ENCODE measurements at regions not wholly inside any gene's neighbourhood (a gene's known extent, or its start where the extent isn't known, plus 50 kb on each side); places are given as distances from the start of the nearest gene placed in this dataset.
"Not testable (repeated sequence)": the region's sequence is repeated elsewhere in the genome, so short reads cannot be mapped to it uniquely, and the experiment has no call there.

DNA sequence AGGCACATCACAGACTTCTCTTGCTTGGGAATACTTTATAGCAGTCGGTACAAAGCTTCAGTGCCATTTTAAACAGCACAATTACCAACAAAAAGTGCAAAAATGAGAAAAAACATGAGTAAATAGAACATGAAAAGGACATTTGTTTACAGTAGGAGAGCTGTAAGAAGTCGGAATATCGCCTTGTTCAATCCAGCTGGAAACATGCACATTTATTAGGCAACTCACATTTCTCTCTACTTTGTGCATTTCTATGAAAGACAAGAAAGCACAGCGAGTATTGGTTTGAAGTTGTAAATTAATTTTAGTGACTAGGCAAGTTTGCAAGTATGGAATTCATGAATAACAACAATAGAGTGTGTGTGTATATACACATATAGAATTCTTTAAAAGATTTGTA, 484.7 kb downstream of the DACH1 start:
- no peak for DNase-seq (ENCODE audit: low read depth, low spot score)

DNA sequence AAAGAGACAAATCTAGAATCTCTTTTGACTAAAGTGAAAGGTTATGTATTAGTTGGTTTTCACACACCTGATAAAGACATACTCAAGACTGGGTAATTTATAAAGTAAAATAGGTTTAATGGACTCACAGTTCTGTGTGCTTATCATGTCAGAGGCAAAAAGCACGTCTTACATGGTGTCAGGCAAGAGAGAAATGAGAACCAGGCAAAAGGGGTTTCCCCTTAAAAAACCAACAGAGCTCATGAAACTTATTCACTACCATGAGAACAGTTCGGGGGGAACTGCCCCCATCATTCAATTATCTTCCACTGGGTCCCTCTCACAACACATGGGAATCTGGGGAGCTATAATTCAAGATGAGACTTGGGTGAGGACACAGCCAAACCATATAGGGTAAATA, 486.8 kb downstream of the DACH1 start:
- no peak for DNase-seq (ENCODE audit: low read depth, low spot score)

DNA sequence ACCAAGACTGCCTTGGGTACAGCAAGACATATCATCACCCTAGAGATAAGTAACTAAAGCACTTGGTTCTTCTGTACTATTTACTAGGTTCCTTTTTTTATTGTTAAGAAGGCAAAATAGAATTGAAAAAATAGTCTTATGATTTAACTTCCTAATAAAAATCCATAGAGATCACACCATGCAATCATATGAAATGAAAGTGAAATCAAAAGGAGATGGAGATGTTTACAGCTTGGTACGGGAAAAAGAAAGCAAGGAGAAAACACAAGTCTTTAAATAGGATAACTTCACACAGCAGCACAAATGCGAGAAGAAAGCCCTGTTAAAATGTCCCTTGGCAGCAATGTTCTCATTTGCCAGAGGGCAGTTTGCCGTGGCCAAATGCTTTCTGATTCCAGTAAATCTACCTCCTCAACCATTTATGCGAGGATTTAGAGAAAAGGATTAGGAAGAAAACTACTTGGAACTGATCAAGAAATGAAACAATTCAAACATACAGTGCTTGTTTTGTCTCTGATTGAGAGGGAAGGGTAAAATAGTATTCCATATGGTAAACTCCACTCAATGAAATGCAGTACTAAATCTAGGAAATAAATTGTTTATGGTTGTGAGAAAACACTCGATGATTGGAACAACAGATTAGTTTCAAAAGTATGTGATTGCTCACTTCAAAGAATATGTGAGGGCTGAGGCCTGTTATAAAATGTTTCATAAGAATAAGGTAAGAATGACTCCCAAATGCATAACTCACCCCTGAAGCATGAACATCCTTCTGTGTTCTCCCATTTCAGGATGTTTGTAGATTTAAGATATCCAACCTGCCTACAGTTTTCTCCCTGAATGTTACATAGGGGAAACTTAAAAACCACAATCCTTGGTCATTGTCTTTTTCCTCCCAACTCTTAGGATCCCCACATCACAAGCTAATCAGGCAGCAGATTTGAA, 487.8 kb downstream of the DACH1 start:
- DNase-seq (ENCODE audit: low read depth, low spot score): no peak

DNA sequence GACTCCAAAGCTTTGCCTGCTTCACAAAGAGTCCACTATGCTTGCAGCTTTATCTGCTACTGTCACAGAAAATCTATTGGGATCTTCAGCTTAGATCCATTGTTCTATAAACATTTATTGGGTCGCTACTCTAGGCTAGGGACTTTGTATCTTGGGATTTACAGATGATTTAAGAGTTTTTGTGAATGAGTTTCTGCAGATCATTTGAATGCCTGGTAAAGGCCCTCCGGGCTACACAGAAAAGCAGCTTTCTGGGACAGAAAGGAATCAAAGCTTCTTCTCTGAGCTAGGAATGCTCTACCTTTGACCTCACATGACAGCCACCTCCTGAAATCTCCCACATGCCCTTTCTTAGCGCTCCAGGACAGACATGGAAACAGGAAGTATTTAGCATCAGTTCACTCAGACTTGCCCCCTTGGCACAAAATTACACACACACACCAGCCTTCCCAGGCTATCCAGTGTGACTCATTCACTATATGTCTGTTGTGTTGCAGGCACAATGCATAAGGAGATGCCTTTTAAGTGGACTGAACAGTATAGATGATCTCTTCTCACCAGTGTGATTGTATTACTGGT, 492.4 kb downstream of the DACH1 start:
- no peak for DNase-seq (ENCODE audit: low read depth, low spot score)

DNA sequence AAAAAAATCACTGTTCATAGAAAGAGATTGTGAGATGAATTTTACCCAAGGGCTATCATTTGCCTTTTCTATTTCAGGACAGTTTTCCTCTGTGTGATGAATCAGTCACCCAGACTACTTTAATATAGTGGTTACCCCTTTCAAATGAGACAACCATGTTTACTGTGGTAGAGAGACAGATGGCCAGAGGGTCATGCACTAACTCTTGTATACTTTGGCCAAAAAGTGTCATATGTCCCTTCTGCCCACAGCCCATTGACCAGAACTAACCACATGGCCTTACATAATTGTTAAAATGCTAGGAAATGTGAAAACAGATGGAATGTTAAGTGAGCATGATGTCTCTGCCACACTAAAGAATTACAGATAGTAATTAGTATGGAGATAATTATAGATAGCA, 498.7 kb downstream of the DACH1 start:
- no peak for DNase-seq (ENCODE audit: low read depth, low spot score)

DNA sequence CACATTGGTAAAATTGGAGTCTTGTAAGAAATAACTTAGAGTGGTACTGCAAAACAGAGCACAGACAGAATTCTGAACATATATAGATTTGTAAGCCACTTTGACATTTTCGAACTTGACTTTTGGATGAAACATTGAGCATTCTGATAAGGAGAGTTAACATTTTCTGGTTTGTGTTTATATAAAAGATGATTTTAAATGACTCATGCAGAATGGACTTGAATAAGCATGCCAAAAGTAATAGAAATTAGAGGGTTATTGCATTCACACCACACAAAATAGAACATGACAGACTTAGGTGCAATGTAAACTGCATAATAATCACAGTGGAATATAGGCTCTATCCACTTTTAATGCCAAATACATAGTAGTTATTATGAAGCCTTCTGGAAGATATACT, 507.0 kb downstream of the DACH1 start:
- no peak for DNase-seq (ENCODE audit: low read depth, low spot score)

DNA sequence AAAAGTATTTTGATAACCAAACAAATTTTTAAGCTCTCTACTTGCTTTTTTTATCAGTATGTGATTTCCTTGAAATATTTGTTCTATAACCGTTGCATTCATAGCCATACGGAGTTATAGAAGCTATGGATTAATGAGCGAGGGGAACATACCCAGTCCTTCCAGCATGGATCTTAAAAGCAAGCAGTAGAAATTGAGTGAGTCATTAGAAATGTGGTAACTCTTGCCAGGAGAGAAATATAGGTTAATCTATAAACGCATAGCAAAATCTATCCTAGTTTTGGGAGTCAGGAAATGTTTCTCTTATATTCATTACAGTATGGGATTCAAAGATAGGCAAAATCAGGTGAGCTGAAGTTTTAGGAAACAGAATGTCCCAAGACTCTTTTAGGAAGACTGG, 507.4 kb downstream of the DACH1 start:
- no peak for DNase-seq (ENCODE audit: low read depth, low spot score)

DNA sequence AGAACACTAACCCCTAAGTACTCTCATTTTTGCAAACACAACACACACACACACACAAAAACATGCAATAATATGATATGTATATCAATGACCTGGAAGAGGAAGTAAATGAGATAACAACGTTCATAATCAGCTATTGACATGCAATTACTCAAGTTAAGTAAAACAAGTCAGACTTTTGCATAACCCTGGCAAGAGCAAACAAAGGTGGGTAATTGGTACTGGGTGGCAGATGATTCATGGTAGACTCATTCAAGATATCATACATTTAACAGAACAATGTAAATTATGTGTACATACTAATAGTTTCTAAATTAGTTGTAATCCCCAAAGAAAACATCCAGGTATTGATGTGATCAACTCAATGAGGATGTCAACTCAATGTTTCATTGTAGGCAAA, 508.8 kb downstream of the DACH1 start:
- DNase-seq (ENCODE audit: low read depth, low spot score): no peak

DNA sequence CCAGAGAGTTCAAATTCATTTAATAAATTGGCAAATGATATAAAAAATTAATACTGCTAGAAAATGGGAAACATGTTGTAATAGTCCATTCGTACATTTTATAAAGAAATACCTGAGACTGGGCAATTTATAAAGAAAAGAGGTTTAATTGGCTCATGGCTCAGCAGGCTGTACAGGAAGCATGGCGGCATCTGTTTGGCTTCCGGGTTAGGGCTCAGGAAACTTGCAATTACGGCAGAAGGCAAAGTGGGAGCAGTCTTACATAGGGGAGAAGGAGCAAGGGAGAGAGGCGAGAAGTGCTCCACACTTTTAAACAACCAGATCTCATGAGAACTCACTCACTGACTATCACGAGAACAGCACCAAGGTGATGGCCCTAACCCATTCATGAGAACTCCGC, 512.0 kb downstream of the DACH1 start:
- no peak for DNase-seq (ENCODE audit: low read depth, low spot score)

DNA sequence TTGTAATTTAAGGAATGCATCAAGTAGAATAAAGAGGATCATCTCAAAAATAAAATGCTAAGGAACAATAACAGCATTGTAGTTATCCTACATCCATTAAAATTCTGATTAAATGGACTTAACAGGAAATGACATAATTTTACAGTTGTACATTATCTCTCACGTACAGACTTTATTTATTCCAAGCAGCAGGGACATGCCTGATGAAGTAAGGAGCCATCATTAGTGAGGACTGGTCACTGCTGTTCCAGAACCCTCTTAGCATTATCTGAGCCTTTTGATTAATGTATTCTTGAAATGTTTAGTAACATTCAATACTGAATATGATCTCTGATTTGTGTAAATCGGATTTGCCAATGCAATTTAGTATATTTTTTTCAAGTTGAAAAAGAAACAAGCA, 516.1 kb downstream of the DACH1 start:
- no peak for DNase-seq (ENCODE audit: low read depth, low spot score)

DNA sequence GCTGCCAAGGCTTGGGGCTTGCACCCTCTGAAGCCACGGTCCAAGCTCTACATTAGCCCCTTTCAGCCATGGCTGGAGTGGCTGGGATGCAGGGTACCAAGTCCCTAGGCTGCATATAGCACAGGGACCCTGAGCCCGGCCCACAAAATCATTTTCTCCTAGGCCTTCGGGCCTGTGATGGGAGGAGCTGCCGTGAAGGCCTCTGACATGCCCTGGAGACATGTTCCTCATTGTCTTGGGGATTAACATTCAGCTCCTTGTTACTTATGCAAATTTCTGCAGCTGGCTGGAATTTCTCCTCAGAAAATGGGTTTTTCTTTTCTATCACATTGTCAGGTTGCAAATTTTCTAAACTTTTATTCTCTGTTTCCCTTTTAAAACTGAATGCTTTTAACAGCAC, 521.1 kb downstream of the DACH1 start:
- not testable (repeated sequence) for DNase-seq (ENCODE audit: low read depth, low spot score)

DNA sequence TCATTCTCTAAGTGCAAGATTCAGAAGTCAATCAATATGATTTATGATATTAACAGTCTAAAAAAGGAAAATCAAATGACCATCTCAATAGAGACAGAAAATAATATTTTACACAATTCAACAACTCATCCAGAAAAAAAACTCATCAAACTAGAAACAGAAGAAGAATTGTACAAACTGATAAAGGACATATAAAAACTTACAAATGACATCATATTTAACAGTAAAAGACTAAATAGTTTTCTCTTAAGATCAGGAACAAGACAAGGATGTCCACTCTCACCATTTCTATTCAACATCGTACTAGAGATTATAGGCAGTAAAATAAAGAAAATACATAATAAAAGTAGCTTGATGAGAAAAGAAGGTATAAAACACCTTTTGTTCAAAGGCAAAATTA, 527.3 kb downstream of the DACH1 start:
- no peak for DNase-seq (ENCODE audit: low read depth, low spot score)

DNA sequence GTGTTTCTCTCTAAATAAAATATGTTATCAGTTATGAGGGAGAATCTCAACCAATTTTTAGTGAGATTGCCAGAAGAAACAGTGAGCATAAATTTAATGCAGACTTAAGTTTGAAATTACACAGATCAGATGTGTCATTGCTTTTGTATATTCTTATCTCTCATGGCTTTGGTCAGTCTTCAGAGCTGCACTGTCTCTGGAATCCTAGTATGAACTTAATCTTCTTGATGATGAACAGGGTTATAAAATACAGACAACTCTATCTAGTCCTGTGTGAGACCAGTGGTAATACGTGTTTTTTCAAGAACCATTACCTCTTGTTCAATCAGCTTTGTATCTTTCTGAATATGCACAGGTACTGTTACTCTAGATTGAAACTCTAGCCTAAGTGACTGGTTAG, 528.0 kb downstream of the DACH1 start:
- DNase-seq (ENCODE audit: low read depth, low spot score): no peak

DNA sequence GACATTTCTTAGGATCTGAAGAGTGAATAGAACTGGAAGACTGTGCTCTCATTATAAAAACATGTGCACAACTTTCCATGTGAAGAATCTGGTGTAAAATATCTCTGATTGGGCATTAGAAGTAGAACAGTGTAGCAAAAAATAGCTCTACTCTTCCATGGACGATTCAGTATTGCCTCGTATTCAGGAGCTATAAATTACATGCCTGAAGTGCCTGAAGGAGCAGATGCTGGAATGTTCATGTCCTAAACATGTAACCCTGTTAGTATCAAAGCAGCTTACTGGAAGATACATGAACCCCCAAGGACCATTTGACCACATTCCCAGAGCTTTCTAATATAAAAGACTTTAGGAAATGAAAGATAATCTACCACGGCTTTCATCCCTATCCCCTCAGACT, 528.9 kb downstream of the DACH1 start:
- no peak for DNase-seq (ENCODE audit: low read depth, low spot score)

DNA sequence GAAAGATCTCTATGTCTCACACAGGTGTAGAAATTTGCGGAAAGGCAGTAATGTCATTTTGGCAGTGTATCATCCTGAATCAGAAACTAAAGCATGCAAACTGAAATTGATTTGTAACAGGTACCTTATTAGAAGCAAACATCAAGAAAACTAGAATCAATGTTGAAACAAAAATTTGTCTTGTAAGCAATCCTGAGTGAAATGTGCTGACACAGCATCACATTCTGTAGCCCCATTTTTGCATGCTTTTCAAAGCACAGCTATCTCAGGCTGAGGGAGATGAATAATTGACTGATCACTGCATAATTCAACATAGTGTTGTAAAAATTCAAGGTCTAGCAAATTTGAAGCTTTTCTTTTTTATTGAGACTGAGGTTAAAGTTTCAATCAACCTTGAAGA, 539.7 kb downstream of the DACH1 start:
- no peak for DNase-seq (ENCODE audit: low read depth, low spot score)

DNA sequence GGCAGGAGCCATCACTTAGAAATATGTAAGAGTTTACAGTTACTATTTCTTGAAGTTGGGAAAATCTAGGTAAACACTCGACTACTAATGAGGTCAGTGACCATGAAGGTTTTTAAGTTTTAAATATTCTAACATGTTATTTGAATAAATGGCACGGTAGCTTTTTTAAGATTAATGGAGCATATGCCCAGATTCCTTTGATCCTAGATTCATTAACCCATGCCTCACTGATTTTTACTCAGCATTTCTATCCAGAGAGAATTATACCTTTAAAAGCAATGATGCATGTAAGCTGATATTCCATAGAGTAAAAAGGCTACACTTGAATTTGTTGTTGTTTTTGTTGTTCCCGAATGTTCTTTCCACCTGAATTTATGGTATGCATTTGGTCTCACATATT, 541.4 kb downstream of the DACH1 start:
- no peak for DNase-seq (ENCODE audit: low read depth, low spot score)

DNA sequence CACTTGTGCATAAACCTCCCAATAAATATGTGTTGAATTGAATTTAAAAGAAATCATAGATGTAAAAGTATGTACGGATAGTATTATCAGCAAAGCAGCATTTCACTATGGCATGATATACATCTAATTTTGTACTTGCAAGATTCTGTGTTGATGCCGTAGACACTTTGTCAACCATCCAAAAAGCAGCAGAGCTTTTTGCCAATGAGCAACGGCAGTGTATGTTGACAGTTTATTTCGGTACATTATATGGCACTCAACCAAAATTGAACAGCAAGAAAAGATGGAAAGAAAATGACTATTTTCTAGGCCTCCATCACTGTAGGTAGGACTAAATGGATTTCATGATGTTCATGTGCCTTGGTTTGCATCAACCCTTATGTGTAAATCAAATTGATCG, 543.7 kb downstream of the DACH1 start:
- DNase-seq (ENCODE audit: low read depth, low spot score): no peak

DNA sequence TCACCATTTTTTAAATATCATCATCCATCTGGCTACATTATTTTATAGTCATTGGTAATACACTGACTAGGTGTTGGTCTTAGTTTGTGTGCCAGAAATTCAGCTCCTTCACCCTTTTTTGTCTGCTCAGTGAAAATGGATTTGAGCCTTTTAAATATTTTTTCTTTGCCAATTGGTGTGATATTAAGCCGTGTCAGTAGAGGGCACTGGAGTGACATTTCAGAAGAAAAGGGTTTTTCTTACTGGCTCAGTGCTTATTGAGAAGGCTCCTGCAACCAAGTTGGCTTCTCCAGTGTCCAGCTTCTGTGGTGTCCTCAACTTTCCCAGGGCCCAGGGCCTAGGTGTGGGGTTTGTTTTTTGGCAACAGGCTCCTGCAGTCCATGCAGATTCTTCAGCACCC, 546.6 kb downstream of the DACH1 start:
- no peak for DNase-seq (ENCODE audit: low read depth, low spot score)

DNA sequence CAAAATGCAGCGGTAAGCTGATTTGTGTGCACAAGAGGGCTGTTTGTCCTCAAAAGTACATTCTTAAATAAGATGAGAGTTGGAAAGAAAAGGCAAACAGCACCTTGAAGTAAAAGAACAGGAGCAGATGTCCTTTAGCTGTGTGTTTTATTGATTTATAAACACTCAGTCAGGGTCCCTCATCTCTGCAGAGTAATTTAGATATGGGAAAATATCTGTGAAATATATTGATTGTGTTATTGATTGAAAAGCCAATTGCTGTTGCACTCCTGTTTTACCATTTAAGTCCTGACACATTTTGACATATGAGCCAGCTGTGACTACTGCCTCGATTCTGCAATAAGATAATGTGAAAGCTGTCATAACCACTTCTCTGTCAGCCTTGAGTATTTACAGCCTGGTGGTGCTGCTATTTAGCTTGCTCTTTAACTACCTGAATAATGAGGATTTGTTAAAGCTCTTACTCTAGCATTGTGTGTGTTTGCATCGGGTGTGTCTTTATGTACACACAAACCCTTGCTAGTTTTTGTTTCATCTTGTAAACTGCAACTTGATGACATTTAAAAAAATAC, 550.1 kb downstream of the DACH1 start:
- DNase-seq (ENCODE audit: low read depth, low spot score): no peak

DNA sequence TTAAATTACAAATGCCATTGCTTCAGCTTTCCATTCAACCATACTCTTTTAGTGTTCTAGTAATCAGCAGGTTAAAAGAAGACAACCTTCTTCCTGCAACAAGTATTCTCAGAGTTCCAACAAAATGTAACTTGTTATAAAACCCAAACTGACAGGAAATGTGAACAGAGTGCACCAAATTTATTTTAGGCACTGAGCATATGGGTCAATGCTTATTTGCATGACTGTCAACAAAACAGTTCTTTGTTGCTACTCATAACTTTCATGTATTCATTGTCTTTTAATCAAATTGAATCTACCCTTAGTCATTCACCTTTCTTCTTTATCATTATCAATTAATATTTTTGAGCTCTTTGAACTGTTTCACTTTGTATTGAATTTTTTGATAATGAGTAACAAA, 554.1 kb downstream of the DACH1 start:
- no peak for DNase-seq (ENCODE audit: low read depth, low spot score)

DNA sequence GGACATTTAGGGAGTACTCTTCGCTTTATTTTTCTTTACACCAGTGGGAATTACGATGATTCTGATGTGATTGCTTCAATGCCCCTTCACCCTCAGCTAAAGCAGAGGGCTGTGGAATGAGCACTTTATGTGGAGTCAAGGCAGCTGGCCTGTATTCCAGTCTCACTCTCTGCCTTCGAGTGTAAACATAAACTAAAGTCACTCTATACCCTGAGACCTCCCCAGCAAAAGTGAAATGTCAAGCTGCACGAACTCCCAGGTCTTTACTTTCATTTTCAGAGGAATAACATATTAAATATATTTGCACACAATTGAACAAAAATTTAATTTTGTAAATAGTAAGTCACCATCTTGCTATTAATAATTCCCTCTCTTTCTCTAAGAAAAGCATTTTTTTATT, 557.1 kb downstream of the DACH1 start:
- no peak for DNase-seq (ENCODE audit: low read depth, low spot score)

DNA sequence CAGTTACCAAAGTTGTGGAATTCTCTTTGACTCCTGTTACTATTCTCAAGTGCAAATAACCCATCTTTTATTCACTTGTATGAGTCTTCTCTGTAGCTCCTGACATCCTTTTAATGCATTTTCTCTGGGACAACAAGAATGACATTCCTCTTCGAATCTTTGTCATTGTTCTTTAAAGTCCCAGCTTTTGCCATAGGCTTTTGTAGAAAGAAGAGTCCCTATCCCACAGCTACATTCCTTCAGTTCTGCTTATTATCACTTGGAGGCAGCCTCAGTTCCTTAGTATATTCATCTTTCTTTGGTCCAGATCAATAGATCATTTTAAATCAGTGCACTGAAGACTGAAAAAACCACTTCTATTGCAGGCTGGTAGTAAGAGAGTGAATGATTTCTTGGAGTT, 560.2 kb downstream of the DACH1 start:
- DNase-seq (ENCODE audit: low read depth, low spot score): no peak

DNA sequence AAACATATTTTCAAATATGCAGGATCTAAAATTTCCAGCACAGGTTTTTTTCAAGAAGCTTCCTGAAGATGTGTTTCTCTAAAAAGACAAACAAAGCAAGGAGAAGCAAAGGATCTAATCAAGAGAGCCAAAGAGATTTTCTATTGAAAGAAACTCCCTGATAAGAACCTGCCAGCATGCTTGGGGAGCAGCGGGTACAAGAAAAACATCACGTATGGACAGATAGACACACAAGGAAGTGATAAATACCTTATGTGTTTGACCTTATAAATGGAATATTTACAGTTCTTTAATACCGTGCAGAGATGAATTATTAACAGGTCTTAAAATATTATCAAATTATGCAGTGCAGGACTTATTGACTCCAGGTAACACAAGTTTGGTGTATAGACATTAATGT, 562.1 kb downstream of the DACH1 start:
- no peak for DNase-seq (ENCODE audit: low read depth, low spot score)

All from iPS DF 19.7 (cell line).